K562 (cell line): ENCODE measurements at regions not wholly inside any gene's neighbourhood (a gene's known extent, or its start where the extent isn't known, plus 50 kb on each side); places are given as distances from the start of the nearest gene placed in this dataset.

Experiments
- ATAC-seq: fragments of 200-7000 bp; cut with Tn5 transposase; 3 replicates; pipeline ENCODE4 v1.9.1; 2020; ENCODE audit warnings: moderate library complexity
- BruUV-seq: library from RNA; stranded (reverse); fragments of 400-500 nt; replicated peaks from 2 replicates; lab custom pipeline; 2021; lab: Mats Ljungman, UMichigan
- CTCF ChIA-PET: fragments of 300-600 bp; formaldehyde crosslinking; extraction: SDS; loops from one replicate; lab custom pipeline; 2021; ENCODE audit warnings: low intra/inter-chr PET ratio; lab: Yijun Ruan, JAX
- POLR2A ChIA-PET: fragments of 300-600, 350-650 bp; sonication (Branson Sonifier 250); formaldehyde crosslinking; extraction: SDS; loops from one replicate; lab custom pipeline; 2021; ENCODE audit warnings: antibody characterized with exemption, inconsistent platforms; lab: Yijun Ruan, JAX
- DNase-seq, 4 experiments: peaks; one replicate each; pipeline versions ENCODE4 v3.0.0 to v3.0.0-alpha.2; 2011 to 2018; ENCODE audit warnings: low spot score in 3 of 4, mixed read lengths in 3 of 4; ENCODE audit errors: extremely low read depth in 1 of 4
- FAIRE-seq: peaks from 2 replicates; lab custom pipeline; 2011; peaks lifted over from hg19 to GRCh38; lab: Jason Lieb, UNC
- H2AFZ ChIP-seq: 2 replicates; pipeline ENCODE4 v1.6.0; 2011; ENCODE audit warnings: low read depth, low read length, control low read depth, inconsistent platforms
- H3K27ac ChIP-seq: fragments of 200-600 bp; 3 replicates; pipeline ENCODE4 v1.8.0; 2011; ENCODE audit warnings: low read depth, mild to moderate bottlenecking, control low read depth, inconsistent platforms, low read length, moderate library complexity, mixed read lengths; ENCODE audit errors: extremely low read depth
- H3K27me3 ChIP-seq, 2 experiments: fragments of 300-600 bp in 1 of 2; 2 replicates in 1 of 2; 3 replicates in 1 of 2; pipeline versions ENCODE4 v1.6.0 to v1.8.0; 2011; ENCODE audit warnings: inconsistent platforms in 2 of 2, low read length in 2 of 2, mild to moderate bottlenecking in 1 of 2, mixed read lengths in 1 of 2, moderate library complexity in 1 of 2; ENCODE audit not compliant: control insufficient read depth in 2 of 2, insufficient read depth in 2 of 2
- H3K36me3 ChIP-seq: fragments of 300-600 bp; 3 replicates; pipeline ENCODE4 v1.8.0; 2011; ENCODE audit warnings: mild to moderate bottlenecking, low read length, inconsistent platforms; ENCODE audit not compliant: control insufficient read depth, insufficient read depth
- H3K4me1 ChIP-seq, 2 experiments: fragments of 200-600 bp in 1 of 2; replicated peaks in 1 of 2; 2 replicates in 1 of 2; 3 replicates in 1 of 2; pipeline versions ENCODE4 v1.5.1 to v1.8.0; 2011; ENCODE audit warnings: inconsistent platforms in 2 of 2, low read length in 2 of 2, mild to moderate bottlenecking in 1 of 2, mixed read lengths in 1 of 2, moderate library complexity in 1 of 2; ENCODE audit not compliant: control insufficient read depth in 2 of 2, insufficient read depth in 2 of 2
- H3K4me2 ChIP-seq: 2 replicates; pipeline ENCODE4 v1.6.1; 2011; ENCODE audit warnings: low read length, control low read depth, inconsistent platforms, mixed read lengths; ENCODE audit not compliant: insufficient read depth
- H3K4me3 ChIP-seq: fragments of 200-600 bp; sonication (generic), shearing (Covaris generic); 2 replicates; pipeline ENCODE4 v1.5.1; 2016; ENCODE audit warnings: control low read depth, inconsistent platforms
- H3K79me2 ChIP-seq: fragments of 200-600 bp; 3 replicates; pipeline ENCODE4 v1.8.0; 2011; ENCODE audit warnings: low read length, inconsistent platforms; ENCODE audit not compliant: control insufficient read depth, insufficient read depth
- H3K9ac ChIP-seq, 2 experiments: 2 replicates each; pipeline versions ENCODE4 v1.6.0 to v1.6.1; 2011; ENCODE audit warnings: low read depth in 2 of 2, low read length in 2 of 2, control low read depth in 1 of 2, inconsistent platforms in 1 of 2, mild to moderate bottlenecking in 1 of 2, mixed read lengths in 1 of 2; ENCODE audit not compliant: insufficient read depth in 1 of 2
- H3K9me1 ChIP-seq: one replicate; pipeline ENCODE4 v1.6.0; 2011; ENCODE audit warnings: inconsistent platforms, mild to moderate bottlenecking, low read length, moderate library complexity; ENCODE audit not compliant: control insufficient read depth, insufficient read depth
- H3K9me3 ChIP-seq: replicated peaks from 2 replicates; pipeline ENCODE4 v1.5.1; 2011; ENCODE audit warnings: low read depth, low read length, inconsistent platforms; ENCODE audit not compliant: control insufficient read depth, insufficient read depth
- H4K20me1 ChIP-seq: replicated peaks from 2 replicates; pipeline ENCODE4 v1.6.1; 2011; ENCODE audit warnings: low read length, inconsistent platforms, mixed read lengths; ENCODE audit not compliant: control insufficient read depth, insufficient read depth
- C11orf30 ChIP-seq: fragments of 450-650 bp; IDR thresholded peaks from 2 replicates; pipeline ENCODE4 v1.6.1; 2016; ENCODE audit warnings: low read depth, mild to moderate bottlenecking
- CBFB ChIP-seq: sonication (generic); formaldehyde crosslinking; IDR thresholded peaks from 2 replicates; pipeline ENCODE4 v1.4.0; 2020; ENCODE audit warnings: mild to moderate bottlenecking, missing genetic modification reagents
- DMBX1 ChIP-seq: fragments of 250-450 bp; sonication (Bioruptor Pico); IDR thresholded peaks from 2 replicates; pipeline ENCODE4 v1.8.0; 2022; ENCODE audit warnings: inconsistent platforms, mild to moderate bottlenecking, moderate library complexity, borderline replicate concordance
- EWSR1 ChIP-seq: fragments of 450-650 bp; IDR thresholded peaks from 2 replicates; pipeline ENCODE4 v1.6.1; 2018; ENCODE audit warnings: borderline replicate concordance, mild to moderate bottlenecking, low read depth, moderate library complexity; ENCODE audit not compliant: partially characterized antibody
- EZH2 ChIP-seq: IDR thresholded peaks from 2 replicates; pipeline ENCODE4 v1.6.1; 2012; ENCODE audit warnings: low read depth, mild to moderate bottlenecking, inconsistent platforms, low read length, borderline replicate concordance
- KAT8 ChIP-seq: fragments of 450-650 bp; IDR thresholded peaks from 2 replicates; pipeline ENCODE4 v1.6.1; 2016; ENCODE audit warnings: low read depth, mild to moderate bottlenecking
- NFYB ChIP-seq: IDR thresholded peaks from 2 replicates; pipeline ENCODE4 v1.6.1; 2011; ENCODE audit warnings: mild to moderate bottlenecking, moderate library complexity; ENCODE audit not compliant: insufficient read length; ENCODE audit errors: extremely low read depth
- RNF219 ChIP-seq: fragments of 250-450 bp; sonication (Bioruptor Pico); IDR thresholded peaks from 2 replicates; pipeline ENCODE4 v1.5.0; 2022; ENCODE audit warnings: mild to moderate bottlenecking
- SMARCA5 ChIP-seq: fragments of 450-650 bp; IDR thresholded peaks from 2 replicates; pipeline ENCODE4 v1.6.1; 2016
- TCFL5 ChIP-seq: fragments of 250-450 bp; sonication (Bioruptor Pico); conservative IDR thresholded peaks from 2 replicates; pipeline ENCODE4 v1.6.1; 2021; ENCODE audit warnings: mild to moderate bottlenecking, moderate library complexity, matching md5 sums
- YBX1 ChIP-seq: fragments of 450-650 bp; IDR thresholded peaks from 2 replicates; pipeline ENCODE4 v1.7.1; 2016; ENCODE audit warnings: mild to moderate bottlenecking
- ZBTB12 ChIP-seq: fragments of 250-450 bp; sonication (Bioruptor Pico); IDR thresholded peaks from 2 replicates; pipeline ENCODE4 v1.4.0; 2020
- ZBTB33 ChIP-seq: sonication (generic); formaldehyde crosslinking; IDR thresholded peaks from 2 replicates; pipeline ENCODE4 v1.8.1; 2023; ENCODE audit warnings: mild to moderate bottlenecking, missing genetic modification reagents
- ZNF212 ChIP-seq: fragments of 450-650 bp; formaldehyde crosslinking; IDR thresholded peaks from 2 replicates; pipeline ENCODE4 v1.4.0; 2020; ENCODE audit warnings: mild to moderate bottlenecking
- ZNF561 ChIP-seq: fragments of 450-650 bp; formaldehyde crosslinking; conservative IDR thresholded peaks from 2 replicates; pipeline ENCODE4 v1.4.0; 2020; ENCODE audit warnings: mild to moderate bottlenecking, moderate library complexity
- ZNF764 ChIP-seq: fragments of 250-450 bp; sonication (Bioruptor Pico); IDR thresholded peaks from 2 replicates; pipeline ENCODE4 v1.4.0; 2020; ENCODE audit warnings: low read depth, mild to moderate bottlenecking, moderate library complexity
- ZNF785 ChIP-seq: fragments of 250-450 bp; sonication (Bioruptor Pico); IDR thresholded peaks from 2 replicates; pipeline ENCODE4 v1.4.0; 2020; ENCODE audit warnings: mild to moderate bottlenecking
- WGBS: fragments of 100-300 bp; shearing (Covaris generic); methylation state at CpG from one replicate; pipeline ENCODE4 v1.1.6; 2016; ENCODE audit warnings: low coverage, mixed read lengths; ENCODE audit not compliant: insufficient coverage; ENCODE audit errors: missing lambda C conversion rate; 5-methylcytosine and 5-hydroxymethylcytosine counted together
- in situ Hi-C: fragments of 300-500 bp; cut with MboI; formaldehyde crosslinking; loops from 4 replicates; pipeline ENCODE4 v1.15.0; 2018; ENCODE audit warnings: inconsistent platforms, mixed read lengths
- intact Hi-C: fragments of 100-400 bp; cut with micrococcal nuclease; formaldehyde crosslinking; loops from 2 replicates; pipeline ENCODE4 v1.14.2; 2022

- no peak for TF ChIP-seq ZBTB12
- no peak for TF ChIP-seq KAT8
- TF ChIP-seq TCFL5 = no peak
- no peak for TF ChIP-seq YBX1
- no peak for TF ChIP-seq RNF219
- TF ChIP-seq ZNF212 = no peak
- TF ChIP-seq ZNF785 (CRISPR knock-in tag) = no peak
- TF ChIP-seq EWSR1 = no peak
- no peak for TF ChIP-seq C11orf30
- TF ChIP-seq, all 486 proteins: peak for 0
These were observed 745.4 kb downstream of the TLR4 start (continued) for GRCh38 chr9:118449554-118449953.

GRCh38 chr9:118455259-118455658 lies 751.1 kb downstream of the TLR4 start:
- no peak for DNase-seq
- Histone ChIP-seq H3K9me3 (peaks cover 2% of the 10 kb centered on the region; the same call in 1 of the 2 replicates), H3K27me3 (no peaks in the 10 kb centered on the region), H3K4me1 (no peaks in the 10 kb centered on the region), H4K20me1 (no peaks in the 10 kb centered on the region), H2AFZ (no peak overlapping the region), H3K79me2 (no peaks in the 10 kb centered on the region), H3K9ac (no peak overlapping the region), H3K36me3 (no peaks in the 10 kb centered on the region), H3K4me3 (no peak overlapping the region), H3K9me1 (no peaks in the 10 kb centered on the region), H3K27ac (no peak overlapping the region), H3K4me2 (no peak overlapping the region)
- TF ChIP-seq NFYB = no peak
- no peak for TF ChIP-seq SMARCA5
- TF ChIP-seq DMBX1 (CRISPR knock-in tag) = no peak
- no peak for TF ChIP-seq ZBTB33
- no peak for TF ChIP-seq CBFB (CRISPR knock-in tag)
- no peak for TF ChIP-seq ZNF561 (CRISPR knock-in tag)
- no peak for TF ChIP-seq ZNF764
- no peak for TF ChIP-seq EZH2
- CTCF ChIA-PET = no interaction called here
- in situ Hi-C loops = no loop called here
- BruUV-seq = no TSS peak
- intact Hi-C loops = no loop called here
- WGBS = 0% methylated on average over 2 of the region's 2 CpGs
- no peak for FAIRE-seq
- POLR2A ChIA-PET = no interaction called here
- ATAC-seq = no peak
